PC-3 (cell line): ENCODE measurements at regions not wholly inside any gene's neighbourhood (a gene's known extent, or its start where the extent isn't known, plus 50 kb on each side); places are given as distances from the start of the nearest gene placed in this dataset.

ENCODE experiments used
- ATAC-seq: fragments of 200-7000 bp; cut with Tn5 transposase; 2 replicates; pipeline ENCODE4 v1.9.1; 2020; ENCODE audit warnings: mild to moderate bottlenecking, moderate library complexity
- BruUV-seq: library from RNA; stranded (reverse); fragments of 400-500 nt; replicated peaks from 2 replicates; lab custom pipeline; 2021; lab: Mats Ljungman, UMichigan
- CTCF ChIA-PET: fragments of 300-600 bp; sonication (Branson Sonifier 250); formaldehyde crosslinking; loops from one replicate; lab custom pipeline; 2022; ENCODE audit warnings: antibody characterized with exemption; lab: Charles Lee
- POLR2A ChIA-PET: fragments of 300-600 bp; sonication (Branson Sonifier 250); formaldehyde crosslinking; loops from one replicate; lab custom pipeline; 2022; ENCODE audit warnings: antibody characterized with exemption; ENCODE audit not compliant: unreplicated experiment; lab: Charles Lee
- DNase-seq: peaks from one replicate; pipeline ENCODE4 v3.0.0-alpha.2; 2015
- H2AFZ ChIP-seq: fragments of 300-600 bp; sonication (generic); 2 replicates; pipeline ENCODE4 v1.6.0; 2016; ENCODE audit warnings: antibody characterized with exemption, low read length
- H3F3A ChIP-seq: fragments of 300-600 bp; sonication (generic); one replicate; pipeline ENCODE4 v1.6.0; 2017; ENCODE audit warnings: antibody characterized with exemption, low read length, control low read depth, mild to moderate bottlenecking; ENCODE audit not compliant: unreplicated experiment
- H3K27ac ChIP-seq: fragments of 300-600 bp; sonication (generic); 2 replicates; pipeline ENCODE4 v1.5.1; 2016; ENCODE audit warnings: mild to moderate bottlenecking, low read length
- H3K27me3 ChIP-seq: fragments of 300-600 bp; sonication (generic); 2 replicates; pipeline ENCODE4 v1.6.1; 2016; ENCODE audit warnings: low read length, mixed read lengths
- H3K36me3 ChIP-seq: fragments of 300-600 bp; sonication (generic); 2 replicates; pipeline ENCODE4 v1.6.1; 2016; ENCODE audit warnings: low read depth, mixed run types, low read length, mixed read lengths
- H3K4me1 ChIP-seq: fragments of 300-600 bp; sonication (generic); 2 replicates; pipeline ENCODE4 v1.5.1; 2016; ENCODE audit warnings: low read length; ENCODE audit not compliant: insufficient read depth
- H3K4me2 ChIP-seq: fragments of 300-600 bp; sonication (generic); 2 replicates; pipeline ENCODE4 v1.6.0; 2016; ENCODE audit warnings: low read length
- H3K4me3 ChIP-seq: fragments of 300-600 bp; sonication (generic); 2 replicates; pipeline ENCODE4 v1.5.1; 2016; ENCODE audit warnings: mild to moderate bottlenecking, low read length, mixed read lengths
- H3K79me2 ChIP-seq: fragments of 300-600 bp; sonication (generic); 2 replicates; pipeline ENCODE4 v1.6.1; 2017; ENCODE audit warnings: low read length, mixed read lengths
- H3K9ac ChIP-seq: fragments of 300-600 bp; sonication (generic); 2 replicates; pipeline ENCODE4 v1.6.0; 2016; ENCODE audit warnings: mild to moderate bottlenecking, low read length
- H3K9me2 ChIP-seq: fragments of 300-600 bp; sonication (generic); replicated peaks from 2 replicates; pipeline ENCODE4 v1.6.1; 2016; ENCODE audit warnings: mixed run types, low read length, mixed read lengths
- H3K9me3 ChIP-seq: fragments of 300-600 bp; sonication (generic); 2 replicates; pipeline ENCODE4 v1.6.1; 2016; ENCODE audit warnings: low read length, mixed read lengths
- H4K20me1 ChIP-seq: fragments of 300-600 bp; sonication (generic); 2 replicates; pipeline ENCODE4 v1.6.1; 2016; ENCODE audit warnings: low read length, mixed read lengths
- EZH2 ChIP-seq: fragments of 300-600 bp; sonication (generic); IDR thresholded peaks from one replicate; pipeline ENCODE4 v1.6.1; 2017; ENCODE audit warnings: antibody characterized with exemption, mild to moderate bottlenecking, low read length; ENCODE audit not compliant: unreplicated experiment
- EZH2phosphoT487 ChIP-seq: fragments of 300-600 bp; sonication (generic); IDR thresholded peaks from 2 replicates; pipeline ENCODE4 v1.6.1; 2018; ENCODE audit warnings: mild to moderate bottlenecking, antibody characterized with exemption, low read length, borderline replicate concordance
- intact Hi-C: fragments of 100-400 bp; cut with micrococcal nuclease; formaldehyde crosslinking; loops from 2 replicates; pipeline ENCODE4 v1.9.0; 2023
- TF ChIP-seq, protein P1 (sequence below): fragments of 300-600 bp; sonication (generic); conservative IDR thresholded peaks from 2 replicates; pipeline ENCODE4 v1.5.1; 2017; ENCODE audit warnings: antibody characterized with exemption, low read depth, mild to moderate bottlenecking, low read length

DNA sequence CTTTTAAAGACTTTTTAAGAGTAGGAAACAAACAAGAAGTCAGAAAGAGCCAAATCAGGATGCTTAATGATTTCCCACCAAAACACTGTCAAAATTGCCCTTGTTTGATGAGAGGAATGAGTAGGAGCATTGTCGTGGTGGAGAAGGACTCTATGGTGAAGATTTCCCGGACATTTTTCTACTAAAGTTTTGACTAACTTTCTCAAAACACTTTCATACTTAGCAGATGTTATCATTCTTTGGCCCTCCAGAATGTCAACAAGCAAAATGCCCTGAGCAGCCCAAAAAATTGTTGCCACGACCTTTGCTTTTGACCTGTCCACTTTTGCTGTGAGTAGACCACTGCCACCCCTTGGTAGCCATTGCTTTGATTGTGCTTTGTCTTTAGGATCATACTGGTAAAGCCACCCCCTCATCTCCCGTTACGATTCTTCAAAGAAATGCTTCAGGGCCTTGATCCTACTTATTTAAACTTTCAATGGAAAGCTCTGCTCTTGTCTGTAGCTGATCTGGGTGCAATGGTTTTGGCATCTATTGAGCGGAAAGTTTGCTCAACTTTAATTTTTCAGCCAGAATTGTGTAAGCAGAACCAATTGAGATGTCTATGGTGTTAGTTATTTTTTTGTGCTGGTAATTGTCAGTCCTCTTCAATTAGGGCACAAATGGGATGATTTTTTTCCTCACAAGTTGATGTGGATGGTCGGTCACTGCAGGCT lies 67.2 kb downstream of the ADM start:
- Histone ChIP-seq H3F3A (no peaks in the 10 kb centered on the region), H3K36me3 (no peaks in the 10 kb centered on the region), H3K27ac (no peak overlapping the region), H3K4me1 (peaks cover 35% of the 10 kb centered on the region), H4K20me1 (no peaks in the 10 kb centered on the region), H2AFZ (no peak overlapping the region), H3K27me3 (no peaks in the 10 kb centered on the region), H3K9ac (no peak overlapping the region), H3K4me3 (no peak overlapping the region), H3K4me2 (no peak overlapping the region), H3K9me2 (no peaks in the 10 kb centered on the region), H3K9me3 (no peaks in the 10 kb centered on the region), H3K79me2 (no peaks in the 10 kb centered on the region)
- DNase-seq (no peak), ATAC-seq (no peak)
- ChIA-PET POLR2A (interaction anchor here (0.6 kb wide), 1 partner anchor 28 kb away, joined by 4 read pairs; no protein-coding TSS in a partner anchor), CTCF (no interaction called here)
- no peak for TF ChIP-seq EZH2phosphoT487
- TF ChIP-seq EZH2 = no peak
- TF ChIP-seq, protein P1, sequence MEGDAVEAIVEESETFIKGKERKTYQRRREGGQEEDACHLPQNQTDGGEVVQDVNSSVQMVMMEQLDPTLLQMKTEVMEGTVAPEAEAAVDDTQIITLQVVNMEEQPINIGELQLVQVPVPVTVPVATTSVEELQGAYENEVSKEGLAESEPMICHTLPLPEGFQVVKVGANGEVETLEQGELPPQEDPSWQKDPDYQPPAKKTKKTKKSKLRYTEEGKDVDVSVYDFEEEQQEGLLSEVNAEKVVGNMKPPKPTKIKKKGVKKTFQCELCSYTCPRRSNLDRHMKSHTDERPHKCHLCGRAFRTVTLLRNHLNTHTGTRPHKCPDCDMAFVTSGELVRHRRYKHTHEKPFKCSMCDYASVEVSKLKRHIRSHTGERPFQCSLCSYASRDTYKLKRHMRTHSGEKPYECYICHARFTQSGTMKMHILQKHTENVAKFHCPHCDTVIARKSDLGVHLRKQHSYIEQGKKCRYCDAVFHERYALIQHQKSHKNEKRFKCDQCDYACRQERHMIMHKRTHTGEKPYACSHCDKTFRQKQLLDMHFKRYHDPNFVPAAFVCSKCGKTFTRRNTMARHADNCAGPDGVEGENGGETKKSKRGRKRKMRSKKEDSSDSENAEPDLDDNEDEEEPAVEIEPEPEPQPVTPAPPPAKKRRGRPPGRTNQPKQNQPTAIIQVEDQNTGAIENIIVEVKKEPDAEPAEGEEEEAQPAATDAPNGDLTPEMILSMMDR = no peak
- intact Hi-C loops = no loop called here
- no TSS peak for BruUV-seq

GRCh38 chr11:10373340-10373739 lies 68.5 kb downstream of the ADM start:
- Histone ChIP-seq H3K79me2 (no peaks in the 10 kb centered on the region), H3K36me3 (no peaks in the 10 kb centered on the region), H3F3A (no peaks in the 10 kb centered on the region), H2AFZ (no peak overlapping the region), H3K4me3 (no peak overlapping the region), H3K27me3 (no peaks in the 10 kb centered on the region), H3K4me2 (no peak overlapping the region), H3K9me2 (no peaks in the 10 kb centered on the region), H4K20me1 (no peaks in the 10 kb centered on the region), H3K4me1 (peaks cover 39% of the 10 kb centered on the region), H3K9ac (no peak overlapping the region), H3K9me3 (no peaks in the 10 kb centered on the region), H3K27ac (no peak overlapping the region)
- intact Hi-C loops = no loop called here
- TF ChIP-seq EZH2 (no peak), EZH2phosphoT487 (no peak)
- TF ChIP-seq, protein P1 = no peak
- ATAC-seq (no peak), DNase-seq (no peak)
- ChIA-PET CTCF (no interaction called here), POLR2A (no interaction called here)
- no TSS peak for BruUV-seq

GRCh38 chr11:10373929-10374328 lies 69.1 kb downstream of the ADM start:
- intact Hi-C loops = loop anchor here (2.0 kb wide), 1 partner anchor 33 kb away; no protein-coding TSS in a partner anchor
- H3F3A ChIP-seq = no peaks in the 10 kb centered on the region
- no peak for DNase-seq
- no peaks in the 10 kb centered on the region for H3K36me3 ChIP-seq
- H3K9me3 ChIP-seq = no peaks in the 10 kb centered on the region
- no peaks in the 10 kb centered on the region for H3K27me3 ChIP-seq
- H3K4me3 ChIP-seq = no peak overlapping the region
- H3K9me2 ChIP-seq = no peaks in the 10 kb centered on the region
- H3K4me2 ChIP-seq = no peak overlapping the region
- H3K9ac ChIP-seq = no peak overlapping the region
- no TSS peak for BruUV-seq
- H4K20me1 ChIP-seq = no peaks in the 10 kb centered on the region
- H3K4me1 ChIP-seq = peaks cover 39% of the 10 kb centered on the region
- ChIA-PET CTCF (no interaction called here), POLR2A (no interaction called here)
- no peak overlapping the region for H2AFZ ChIP-seq
- no peak for ATAC-seq
- no peak overlapping the region for H3K27ac ChIP-seq
- TF ChIP-seq EZH2phosphoT487 = no peak
- TF ChIP-seq EZH2 = no peak
- TF ChIP-seq, protein P1 = no peak
- H3K79me2 ChIP-seq = no peaks in the 10 kb centered on the region
